CD4-positive, alpha-beta memory T cell (primary cell): ENCODE measurements at regions not wholly inside any gene's neighbourhood (a gene's known extent, or its start where the extent isn't known, plus 50 kb on each side); places are given as distances from the start of the nearest gene placed in this dataset.
"Not testable (repeated sequence)": the region's sequence is repeated elsewhere in the genome, so short reads cannot be mapped to it uniquely, and the experiment has no call there.

ENCODE experiments used
- CTCF ChIA-PET: fragments of 350-600 bp; sonication (Branson Sonifier 250); formaldehyde crosslinking; loops from one replicate; lab custom pipeline; 2021; ENCODE audit warnings: inconsistent platforms; ENCODE audit not compliant: partially characterized antibody; lab: Charles Lee
- POLR2A ChIA-PET: fragments of 350-600 bp; sonication (Branson Sonifier 250); formaldehyde crosslinking; loops from one replicate; lab custom pipeline; 2021; ENCODE audit not compliant: partially characterized antibody; lab: Charles Lee
- DNase-seq, 5 donors: peaks; one replicate each; pipeline versions ENCODE4 v3.0.0 to v3.0.0-alpha.2; 2020 to 2022; ENCODE audit warnings: mixed read lengths in 1 of 5
- H3K27ac ChIP-seq: one replicate; pipeline ENCODE4 v1.7.0; 2013; ENCODE audit warnings: low read depth, low read length
- H3K27me3 ChIP-seq: 2 replicates; pipeline ENCODE4 v1.7.0; 2013; ENCODE audit warnings: mild to moderate bottlenecking, low read length, moderate library complexity; ENCODE audit not compliant: insufficient read depth
- H3K36me3 ChIP-seq: 2 replicates; pipeline ENCODE4 v1.7.0; 2013; ENCODE audit warnings: mild to moderate bottlenecking, low read length, moderate library complexity; ENCODE audit not compliant: insufficient read depth
- H3K4me1 ChIP-seq: 2 replicates; pipeline ENCODE4 v1.7.0; 2013; ENCODE audit warnings: mild to moderate bottlenecking, low read length, moderate library complexity; ENCODE audit not compliant: insufficient read depth
- H3K4me3 ChIP-seq, 2 donors: one replicate each; pipeline ENCODE4 v1.7.0; 2013; ENCODE audit warnings: low read length in 2 of 2, mild to moderate bottlenecking in 1 of 2
- H3K9me3 ChIP-seq, 2 donors: one replicate each; pipeline ENCODE4 v1.7.0; 2013; ENCODE audit warnings: low read length in 2 of 2, control low read depth in 1 of 2; ENCODE audit not compliant: control insufficient read depth in 1 of 2
- H3K27ac Mint-ChIP-seq, 7 donors: one replicate each; pipeline ENCODE4 v1.8.0; 2020 to 2021; ENCODE audit warnings: mixed read lengths in 7 of 7, mild to moderate bottlenecking in 6 of 7, inconsistent platforms in 3 of 7, moderate library complexity in 3 of 7
- H3K27me3 Mint-ChIP-seq, 2 donors: one replicate each; pipeline ENCODE4 v1.8.0; 2020 to 2021; ENCODE audit warnings: mixed read lengths in 2 of 2
- H3K36me3 Mint-ChIP-seq, 2 donors: one replicate each; pipeline ENCODE4 v1.8.0; 2020 to 2021; ENCODE audit warnings: mixed read lengths in 2 of 2, inconsistent platforms in 1 of 2, mild to moderate bottlenecking in 1 of 2
- H3K4me1 Mint-ChIP-seq, 4 donors: one replicate each; pipeline ENCODE4 v1.8.0; 2020 to 2021; ENCODE audit warnings: mixed read lengths in 4 of 4, mild to moderate bottlenecking in 1 of 4
- H3K4me3 Mint-ChIP-seq, 8 donors: one replicate each; pipeline ENCODE4 v1.8.0; 2020 to 2021; ENCODE audit warnings: mixed read lengths in 8 of 8, mild to moderate bottlenecking in 7 of 8, moderate library complexity in 6 of 8, inconsistent platforms in 3 of 8
- H3K9me3 Mint-ChIP-seq, 8 donors: one replicate each; pipeline ENCODE4 v1.8.0; 2020 to 2021; ENCODE audit warnings: mixed read lengths in 8 of 8, mild to moderate bottlenecking in 5 of 8, inconsistent platforms in 3 of 8, moderate library complexity in 1 of 8
- intact Hi-C: fragments of 100-400 bp; cut with micrococcal nuclease; formaldehyde crosslinking; loops from one replicate; pipeline ENCODE4 v1.15.1; 2023

DNA sequence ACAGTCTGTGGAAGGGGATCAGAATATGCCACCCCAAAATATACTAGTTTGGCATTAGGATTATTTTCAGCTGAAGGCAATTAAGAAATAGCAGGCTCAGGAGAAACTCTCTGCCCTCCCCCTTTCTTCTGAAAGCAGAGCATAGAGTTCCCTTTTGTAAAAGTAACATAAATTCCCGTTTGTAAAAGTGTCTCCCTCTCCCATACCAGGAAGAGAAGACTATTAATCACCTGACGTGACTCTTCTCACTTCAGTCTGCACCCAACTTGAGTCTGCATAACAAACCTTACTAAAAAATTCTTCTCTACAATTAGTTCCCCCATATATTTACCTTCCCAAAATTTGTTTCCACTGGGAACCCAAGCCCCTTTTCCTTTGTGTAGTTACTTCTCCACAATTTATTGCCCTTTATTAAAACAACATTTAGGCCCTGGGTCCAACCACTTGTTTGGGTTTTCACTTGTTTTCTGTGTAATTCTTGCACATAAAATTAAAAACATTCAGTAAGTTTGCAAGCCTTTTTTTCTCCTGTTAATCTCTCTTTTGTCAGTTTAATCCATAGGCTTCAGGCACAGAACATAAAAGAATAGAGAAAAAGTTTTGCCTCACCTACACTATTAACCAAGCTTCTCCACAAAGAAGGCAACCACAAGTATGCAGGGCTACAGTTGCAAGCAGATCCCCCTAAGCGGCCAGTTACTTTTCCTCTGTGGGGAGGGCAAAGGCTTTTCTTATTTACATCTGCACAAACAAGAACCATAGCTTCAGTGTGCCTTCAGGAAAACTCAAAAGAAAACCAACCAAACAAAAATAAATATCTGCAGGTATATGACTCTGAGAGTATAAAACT lies 73.8 kb upstream of the EPCAM start:
- POLR2A ChIA-PET: interaction anchor here (0.6 kb wide), 1 partner anchor 454 kb away, joined by 3 read pairs; no protein-coding TSS in a partner anchor
- peaks cover 0 to 3% (median 2%) of the 10 kb centered on the region in 4 donors for H3K4me1 Mint-ChIP-seq
- H3K4me3 Mint-ChIP-seq: no peak overlapping the region

DNA sequence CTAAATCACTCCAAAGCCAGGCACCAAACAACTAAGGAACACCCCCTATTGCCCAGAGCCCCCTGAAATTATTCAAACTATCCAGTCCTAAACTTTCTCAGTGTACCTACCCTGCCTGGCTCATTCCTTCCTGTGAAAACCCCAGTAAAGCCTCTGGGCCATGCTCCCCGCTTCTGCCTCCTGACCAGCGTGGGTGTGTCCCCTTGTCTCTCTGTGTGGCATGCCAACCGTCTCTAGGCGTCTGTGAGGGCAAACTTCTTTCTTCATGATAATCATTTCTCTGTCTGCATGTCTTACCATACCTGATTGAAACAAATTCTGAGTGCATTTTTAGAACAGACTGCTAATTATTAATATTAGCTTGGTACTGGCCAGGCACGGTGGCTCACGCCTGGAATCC lies 75.1 kb upstream of the EPCAM start:
- no peak overlapping the region for H3K27ac Mint-ChIP-seq
- H3K27me3 ChIP-seq: no peaks in the 10 kb centered on the region
- no peaks in the 10 kb centered on the region for H3K9me3 Mint-ChIP-seq
- no peak overlapping the region for H3K27ac ChIP-seq
- no peaks in the 10 kb centered on the region for H3K36me3 ChIP-seq
- CTCF ChIA-PET: no interaction called here
- H3K4me3 Mint-ChIP-seq: no peak overlapping the region
- H3K4me3 ChIP-seq: no peak overlapping the region
- H3K9me3 ChIP-seq: no peaks in the 10 kb centered on the region
- H3K4me1 Mint-ChIP-seq: no peaks in the 10 kb centered on the region
- H3K27me3 Mint-ChIP-seq: peaks cover 7 to 8% of the 10 kb centered on the region in 2 donors
- intact Hi-C loops: no loop called here
- POLR2A ChIA-PET: no interaction called here
- H3K36me3 Mint-ChIP-seq: no peaks in the 10 kb centered on the region
- DNase-seq: no peak
- H3K4me1 ChIP-seq: no peaks in the 10 kb centered on the region

More for the DNA sequence above, 73.8 kb upstream of the EPCAM start:
- Histone ChIP-seq H3K4me1 (peaks cover under 1% of the 10 kb centered on the region), H3K27me3 (no peaks in the 10 kb centered on the region), H3K27ac (no peak overlapping the region), H3K4me3 (no peak overlapping the region), H3K9me3 (no peaks in the 10 kb centered on the region), H3K36me3 (no peaks in the 10 kb centered on the region)
- Mint-ChIP-seq H3K9me3 (no peaks in the 10 kb centered on the region), H3K27me3 (peaks cover 6 to 8% of the 10 kb centered on the region in 2 donors), H3K36me3 (no peaks in the 10 kb centered on the region), H3K27ac (no peak overlapping the region)
- DNase-seq: no peak
- intact Hi-C loops: no loop called here
- CTCF ChIA-PET: no interaction called here

DNA sequence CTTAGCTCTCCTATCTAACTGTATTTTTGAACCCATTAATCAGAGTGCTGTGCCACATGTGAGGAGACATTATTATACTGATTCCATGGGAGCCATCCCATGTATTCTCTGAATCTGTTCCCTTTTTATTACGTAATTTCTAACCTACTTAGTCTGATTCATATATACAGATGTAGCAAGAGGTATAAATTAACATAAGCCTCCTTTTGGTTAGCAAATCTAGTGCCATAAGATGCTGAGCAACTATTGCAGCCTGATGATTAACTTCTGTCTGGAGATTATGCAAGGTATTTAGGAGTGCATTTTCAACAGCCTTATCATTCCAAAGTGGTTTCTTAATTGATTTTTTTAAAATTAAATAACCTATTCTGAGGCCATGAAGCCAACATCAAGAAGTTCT lies 80.2 kb upstream of the EPCAM start:
- no peak overlapping the region for H3K4me3 ChIP-seq
- intact Hi-C loops: no loop called here
- Mint-ChIP-seq H3K4me1 (no peaks in the 10 kb centered on the region), H3K36me3 (no peaks in the 10 kb centered on the region), H3K9me3 (no peaks in the 10 kb centered on the region), H3K4me3 (no peak overlapping the region), H3K27ac (no peak overlapping the region), H3K27me3 (peaks cover 6 to 8% of the 10 kb centered on the region in 2 donors)
- ChIA-PET CTCF (no interaction called here), POLR2A (no interaction called here)
- no peaks in the 10 kb centered on the region for H3K27me3 ChIP-seq
- H3K36me3 ChIP-seq: no peaks in the 10 kb centered on the region
- H3K27ac ChIP-seq: no peak overlapping the region
- no peaks in the 10 kb centered on the region for H3K9me3 ChIP-seq
- no peaks in the 10 kb centered on the region for H3K4me1 ChIP-seq
- no peak for DNase-seq

DNA sequence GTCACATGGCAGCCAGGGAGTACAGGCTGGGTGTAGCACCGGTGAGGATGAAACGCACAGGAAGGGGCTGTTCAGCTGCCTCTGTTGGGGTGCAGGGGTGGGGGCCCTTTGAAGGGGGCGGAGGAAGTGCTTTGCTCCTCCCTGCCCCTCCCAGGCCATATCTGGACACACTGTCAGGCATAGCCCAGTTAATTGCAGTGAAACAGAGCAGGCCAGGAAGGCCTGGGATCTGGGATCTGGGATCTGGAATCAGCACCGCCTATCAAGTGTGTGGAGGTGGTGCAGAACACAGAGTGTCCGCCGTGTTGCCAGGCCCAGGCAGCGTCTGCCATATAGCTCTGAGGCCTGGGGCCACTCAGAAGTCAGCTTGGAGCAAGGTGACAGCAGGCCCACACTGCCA lies 85.5 kb upstream of the EPCAM start:
- Histone ChIP-seq H3K27me3 (no peaks in the 10 kb centered on the region), H3K9me3 (no peaks in the 10 kb centered on the region), H3K4me1 (no peaks in the 10 kb centered on the region), H3K4me3 (no peak overlapping the region), H3K36me3 (no peaks in the 10 kb centered on the region), H3K27ac (no peak overlapping the region)
- POLR2A ChIA-PET: no interaction called here
- Mint-ChIP-seq H3K4me1 (no peaks in the 10 kb centered on the region), H3K36me3 (no peaks in the 10 kb centered on the region), H3K9me3 (no peaks in the 10 kb centered on the region), H3K27ac (no peak overlapping the region), H3K4me3 (no peak overlapping the region), H3K27me3 (peaks cover 4 to 6% of the 10 kb centered on the region in 2 donors)
- intact Hi-C loops: no loop called here
- DNase-seq: no peak
- CTCF ChIA-PET: no interaction called here

DNA sequence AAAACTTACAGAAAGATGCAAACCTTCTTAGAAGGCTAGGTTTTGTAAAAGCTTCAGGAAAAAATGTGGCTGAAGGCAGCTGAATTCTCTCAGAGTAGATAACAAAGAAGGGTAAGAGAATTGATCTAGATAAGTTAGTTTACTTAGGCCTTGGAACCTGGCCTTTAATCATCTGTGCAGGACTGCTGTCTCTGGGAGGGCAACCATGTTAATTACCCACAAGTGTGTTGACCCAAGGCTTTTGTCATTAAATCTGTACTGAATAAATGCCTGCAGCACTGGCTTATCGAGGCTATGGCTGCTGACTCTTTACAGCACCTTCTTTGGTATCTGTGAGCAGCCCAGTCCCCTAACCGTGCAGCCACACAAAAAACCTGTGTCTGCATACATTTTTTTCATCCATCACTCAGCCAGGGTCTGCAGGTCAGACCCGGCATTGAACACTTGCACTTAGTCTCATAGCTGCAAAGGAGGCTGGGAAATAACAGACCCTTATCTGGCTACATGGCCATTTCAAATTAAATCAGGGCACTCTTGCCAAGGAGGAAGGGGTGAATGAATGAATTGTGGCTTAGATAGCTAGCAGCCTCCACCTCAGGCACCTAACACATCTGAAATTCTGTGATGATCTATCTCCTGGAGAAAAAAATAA lies 86.4 kb upstream of the EPCAM start:
- no peak overlapping the region for H3K4me3 Mint-ChIP-seq
- no peak for DNase-seq
- no peak overlapping the region for H3K27ac ChIP-seq
- peaks cover 4 to 6% of the 10 kb centered on the region in 2 donors for H3K27me3 Mint-ChIP-seq
- H3K9me3 Mint-ChIP-seq: no peaks in the 10 kb centered on the region
- no peaks in the 10 kb centered on the region for H3K36me3 ChIP-seq
- H3K4me3 ChIP-seq: no peak overlapping the region
- no peak overlapping the region for H3K27ac Mint-ChIP-seq
- intact Hi-C loops: no loop called here
- CTCF ChIA-PET: no interaction called here
- no peaks in the 10 kb centered on the region for H3K4me1 Mint-ChIP-seq
- no peaks in the 10 kb centered on the region for H3K27me3 ChIP-seq
- H3K4me1 ChIP-seq: no peaks in the 10 kb centered on the region
- POLR2A ChIA-PET: no interaction called here
- H3K9me3 ChIP-seq: no peaks in the 10 kb centered on the region
- no peaks in the 10 kb centered on the region for H3K36me3 Mint-ChIP-seq

DNA sequence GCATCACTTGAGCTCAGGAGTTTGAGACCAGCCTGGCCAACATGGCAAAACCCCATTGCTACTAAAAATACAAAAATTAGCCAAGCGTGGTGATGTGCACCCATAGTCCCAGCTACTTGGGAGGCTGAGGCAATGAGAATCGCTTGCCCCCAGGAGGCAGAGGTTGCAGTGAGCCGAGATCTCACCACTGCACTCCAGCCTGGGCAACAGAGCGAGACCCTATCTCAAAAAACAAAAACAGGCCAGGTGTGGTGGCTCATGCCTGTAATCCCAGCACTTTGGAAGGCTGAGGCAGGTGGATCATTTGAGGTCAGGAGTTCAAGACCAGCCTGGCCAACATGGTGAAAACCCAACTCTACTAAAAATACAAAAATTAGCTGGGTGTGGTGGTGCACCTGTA lies 89.6 kb upstream of the EPCAM start:
- H3K27me3 Mint-ChIP-seq, H3K27ac ChIP-seq, H3K4me1 Mint-ChIP-seq, H3K36me3 ChIP-seq, H3K4me3 ChIP-seq, H3K9me3 Mint-ChIP-seq, H3K4me1 ChIP-seq, H3K9me3 ChIP-seq, H3K36me3 Mint-ChIP-seq, H3K27me3 ChIP-seq, H3K27ac Mint-ChIP-seq, intact Hi-C loops, DNase-seq, H3K4me3 Mint-ChIP-seq: not testable (repeated sequence)
- POLR2A ChIA-PET: interaction anchor here (0.7 kb wide), 1 partner anchor 614 kb away, joined by 3 read pairs; no protein-coding TSS in a partner anchor
- CTCF ChIA-PET: interaction anchor here (1.9 kb wide), 1 partner anchor 9 kb away, joined by 5 read pairs; no protein-coding TSS in a partner anchor

DNA sequence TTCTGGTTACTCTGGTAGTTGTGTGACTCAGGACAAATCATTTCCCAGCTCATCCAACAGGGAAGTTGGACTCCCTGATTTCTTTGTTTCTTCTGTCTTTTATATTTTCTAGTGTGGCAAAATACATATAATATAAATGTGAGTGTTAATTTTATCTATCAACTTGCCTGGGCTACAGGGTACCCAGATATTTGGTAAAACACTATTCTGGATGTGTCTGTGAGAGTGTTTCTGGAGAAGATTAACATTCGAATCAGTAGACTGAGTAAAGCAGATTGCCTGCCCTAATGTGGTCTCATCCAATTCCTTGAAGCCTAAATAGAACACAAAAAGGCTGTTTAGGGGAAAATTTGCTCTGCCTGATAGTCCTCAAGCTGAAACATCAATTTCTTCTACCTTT lies 91.1 kb upstream of the EPCAM start:
- Mint-ChIP-seq H3K9me3 (no peaks in the 10 kb centered on the region), H3K36me3 (no peaks in the 10 kb centered on the region), H3K27ac (no peak overlapping the region), H3K27me3 (peaks cover 1 to 2% of the 10 kb centered on the region in 2 donors), H3K4me1 (no peaks in the 10 kb centered on the region), H3K4me3 (no peak overlapping the region)
- POLR2A ChIA-PET: no interaction called here
- H3K9me3 ChIP-seq: no peaks in the 10 kb centered on the region
- H3K27ac ChIP-seq: no peak overlapping the region
- CTCF ChIA-PET: interaction anchor here (0.7 kb wide), 1 partner anchor 131 kb away, joined by 3 read pairs; no protein-coding TSS in a partner anchor
- DNase-seq: no peak
- no peaks in the 10 kb centered on the region for H3K4me1 ChIP-seq
- no peak overlapping the region for H3K4me3 ChIP-seq
- H3K27me3 ChIP-seq: no peaks in the 10 kb centered on the region
- intact Hi-C loops: no loop called here
- H3K36me3 ChIP-seq: no peaks in the 10 kb centered on the region
